MM.1S (cell line): ENCODE measurements at regions not wholly inside any gene's neighbourhood (a gene's known extent, or its start where the extent isn't known, plus 50 kb on each side); places are given as distances from the start of the nearest gene placed in this dataset.

Source experiments
- DNase-seq: peaks from one replicate; pipeline ENCODE4 v3.0.0-alpha.2; 2015
- H2AFZ ChIP-seq: fragments of 300-600 bp; sonication (generic); 2 replicates; pipeline ENCODE4 v1.6.0; 2016; ENCODE audit warnings: antibody characterized with exemption, low read length
- H3F3A ChIP-seq: fragments of 300-600 bp; sonication (generic); 2 replicates; pipeline ENCODE4 v1.6.1; 2016; ENCODE audit warnings: mild to moderate bottlenecking, antibody characterized with exemption, low read length, moderate library complexity, mixed read lengths; ENCODE audit not compliant: insufficient read depth
- H3K27ac ChIP-seq: fragments of 300-600 bp; sonication (generic); 2 replicates; pipeline ENCODE4 v1.5.1; 2016; ENCODE audit warnings: mild to moderate bottlenecking, low read length
- H3K27me3 ChIP-seq: fragments of 300-600 bp; sonication (generic); replicated peaks from 2 replicates; pipeline ENCODE4 v1.6.0; 2016; ENCODE audit warnings: low read length; ENCODE audit not compliant: insufficient read depth
- H3K36me3 ChIP-seq: fragments of 300-600 bp; sonication (generic); replicated peaks from 2 replicates; pipeline ENCODE4 v1.6.1; 2016; ENCODE audit warnings: mild to moderate bottlenecking, low read length, mixed read lengths; ENCODE audit not compliant: insufficient read depth
- H3K4me1 ChIP-seq: fragments of 300-600 bp; sonication (generic); 2 replicates; pipeline ENCODE4 v1.6.1; 2016; ENCODE audit warnings: low read length, mixed read lengths
- H3K4me2 ChIP-seq: fragments of 300-600 bp; sonication (generic); 2 replicates; pipeline ENCODE4 v1.6.0; 2016; ENCODE audit warnings: low read depth, low read length
- H3K4me3 ChIP-seq: fragments of 300-600 bp; sonication (generic); 2 replicates; pipeline ENCODE4 v1.5.1; 2016; ENCODE audit warnings: low read length, mixed read lengths
- H3K79me2 ChIP-seq: fragments of 300-600 bp; sonication (generic); 2 replicates; pipeline ENCODE4 v1.6.1; 2016; ENCODE audit warnings: mixed run types, low read length, mixed read lengths
- H3K9ac ChIP-seq: fragments of 300-600 bp; sonication (generic); 2 replicates; pipeline ENCODE4 v1.6.1; 2016; ENCODE audit warnings: low read length, mixed read lengths
- H3K9me2 ChIP-seq: fragments of 300-600 bp; sonication (generic); replicated peaks from 2 replicates; pipeline ENCODE4 v1.6.1; 2016; ENCODE audit warnings: mild to moderate bottlenecking, low read length, mixed read lengths; ENCODE audit not compliant: insufficient read depth
- H3K9me3 ChIP-seq: fragments of 300-600 bp; sonication (generic); replicated peaks from 2 replicates; pipeline ENCODE4 v1.6.1; 2016; ENCODE audit warnings: mild to moderate bottlenecking, low read length, mixed read lengths; ENCODE audit not compliant: insufficient read depth
- H4K20me1 ChIP-seq: fragments of 300-600 bp; sonication (generic); 2 replicates; pipeline ENCODE4 v1.6.1; 2016; ENCODE audit warnings: mild to moderate bottlenecking, low read length, moderate library complexity, mixed read lengths; ENCODE audit not compliant: insufficient read depth
- CTCF ChIP-seq: fragments of 300-600 bp; sonication (generic); IDR thresholded peaks from 2 replicates; pipeline ENCODE4 v1.5.1; 2016; ENCODE audit warnings: antibody characterized with exemption, low read length, mixed read lengths
- EZH2 ChIP-seq: fragments of 300-600 bp; sonication (generic); optimal IDR thresholded peaks from 2 replicates; pipeline ENCODE3; 2017; ENCODE audit warnings: low read depth, mild to moderate bottlenecking, antibody characterized with exemption, low read length, mixed read lengths
- EZH2phosphoT487 ChIP-seq: fragments of 300-600 bp; sonication (generic); IDR thresholded peaks from 2 replicates; pipeline ENCODE4 v1.6.1; 2018; ENCODE audit warnings: antibody characterized with exemption, low read length

GRCh38 chr3:8236264-8236663 is 265.4 kb upstream of the LMCD1 start:
- H3K4me2 ChIP-seq, result no peak overlapping the region
- H3K27me3 ChIP-seq, result no peaks in the 10 kb centered on the region
- H3K9ac ChIP-seq, result no peak overlapping the region
- no peak overlapping the region for H3K27ac ChIP-seq
- no peaks in the 10 kb centered on the region for H4K20me1 ChIP-seq
- H3K36me3 ChIP-seq, result no peaks in the 10 kb centered on the region
- TF ChIP-seq CTCF (no peak), EZH2 (no peak), EZH2phosphoT487 (no peak)
- H3K9me2 ChIP-seq, result no peaks in the 10 kb centered on the region
- H2AFZ ChIP-seq, result no peak overlapping the region
- DNase-seq, result no peak
- peaks cover 13% of the 10 kb centered on the region for H3K4me1 ChIP-seq
- H3K4me3 ChIP-seq, result no peak overlapping the region
- no peaks in the 10 kb centered on the region for H3K79me2 ChIP-seq
- 0 out of 2 replicates have a peak, but pooled peaks cover 8% of the 10 kb centered on the region for H3F3A ChIP-seq
- H3K9me3 ChIP-seq, result no peaks in the 10 kb centered on the region

- DNase-seq, result no peak
- Histone ChIP-seq H3K4me1 (peaks cover 13% of the 10 kb centered on the region), H3K9ac (no peak overlapping the region), H4K20me1 (no peaks in the 10 kb centered on the region), H3K36me3 (no peaks in the 10 kb centered on the region), H2AFZ (no peak overlapping the region), H3K27me3 (no peaks in the 10 kb centered on the region), H3K9me2 (no peaks in the 10 kb centered on the region), H3K4me2 (no peak overlapping the region), H3F3A (0 out of 2 replicates have a peak, but pooled peaks cover 8% of the 10 kb centered on the region), H3K4me3 (no peak overlapping the region), H3K9me3 (no peaks in the 10 kb centered on the region), H3K79me2 (no peaks in the 10 kb centered on the region), H3K27ac (no peak overlapping the region)
- TF ChIP-seq EZH2phosphoT487, result no peak
- TF ChIP-seq EZH2, result no peak
- TF ChIP-seq CTCF, result no peak
Observed at GRCh38 chr3:8237893-8238292, 263.7 kb upstream of the LMCD1 start.

GRCh38 chr3:8238432-8238831 is 263.2 kb upstream of the LMCD1 start:
- DNase-seq, result no peak
- Histone ChIP-seq H3K27ac (no peak overlapping the region), H3K36me3 (no peaks in the 10 kb centered on the region), H3K4me2 (no peak overlapping the region), H3K9ac (no peak overlapping the region), H4K20me1 (no peaks in the 10 kb centered on the region), H2AFZ (no peak overlapping the region), H3K9me2 (no peaks in the 10 kb centered on the region), H3K9me3 (no peaks in the 10 kb centered on the region), H3K4me1 (peaks cover 8% of the 10 kb centered on the region), H3K4me3 (no peak overlapping the region), H3K27me3 (no peaks in the 10 kb centered on the region), H3F3A (0 out of 2 replicates have a peak, but pooled peaks cover 8% of the 10 kb centered on the region), H3K79me2 (no peaks in the 10 kb centered on the region)
- TF ChIP-seq CTCF, result no peak
- no peak for TF ChIP-seq EZH2phosphoT487
- no peak for TF ChIP-seq EZH2
